HuH-7 (cell line): ENCODE measurements at regions not wholly inside any gene's neighbourhood (a gene's known extent, or its start where the extent isn't known, plus 50 kb on each side); places are given as distances from the start of the nearest gene placed in this dataset.
A peak's percentile ranks its signal among the peaks of the same experiment; 100 is the strongest.

Experiments
- DNase-seq: peaks from one replicate; pipeline ENCODE4 v3.0.0; 2011; ENCODE audit warnings: low spot score

- peak; percentile 59 for DNase-seq
These were observed 677.6 kb upstream of the ID2 start for GRCh38 chr2:8004250-8004681.

GRCh38 chr2:8006181-8006580, 675.7 kb upstream of the ID2 start:
- no peak for DNase-seq

DNA sequence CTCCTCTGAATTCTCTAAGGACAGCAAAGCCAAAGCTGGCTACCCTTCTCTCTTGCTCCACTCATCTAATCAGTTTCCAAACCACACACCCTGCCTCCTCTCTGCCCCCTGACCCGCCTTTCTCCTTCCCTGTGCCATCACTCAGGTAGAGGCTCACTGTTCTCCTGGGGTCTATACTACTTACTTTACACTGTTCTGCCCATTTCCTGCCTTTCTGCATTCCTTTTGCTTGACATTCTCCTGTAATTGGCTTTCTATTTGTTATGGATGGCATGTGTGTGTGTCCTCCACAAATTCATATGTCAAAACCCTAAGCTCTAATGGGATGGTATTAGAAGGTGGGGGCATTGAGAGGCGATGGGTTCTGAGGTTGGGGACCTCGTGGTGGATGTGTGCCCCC, 675.2 kb upstream of the ID2 start:
- no peak for DNase-seq

DNA sequence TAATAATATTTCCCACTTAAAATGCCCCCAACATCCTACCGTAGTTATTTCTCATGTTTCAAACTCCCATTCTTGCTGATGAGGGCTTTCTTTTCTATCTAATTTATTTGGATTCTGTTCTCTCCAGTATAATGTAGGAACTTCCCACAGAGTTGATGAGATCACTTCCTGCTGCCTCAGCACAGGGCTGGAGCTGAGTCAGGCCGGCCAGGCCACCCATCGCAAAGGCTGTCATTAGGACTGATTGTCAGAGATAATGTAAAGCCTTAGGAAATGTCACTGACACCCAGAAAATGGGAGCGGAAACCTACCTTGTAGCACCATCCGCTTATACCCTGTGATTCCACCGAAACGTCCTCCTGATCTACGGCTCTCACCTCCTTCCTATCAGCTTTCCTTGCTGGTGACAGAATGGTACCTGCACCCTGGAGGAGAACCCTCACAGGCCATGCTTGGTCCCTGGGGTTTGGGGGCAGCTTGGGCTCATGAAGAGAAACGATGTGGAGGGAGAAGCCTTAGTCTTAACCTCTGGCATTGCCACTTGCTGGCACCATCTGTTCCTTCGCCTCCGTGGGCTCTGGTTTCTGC, 672.8 kb upstream of the ID2 start:
- DNase-seq: no peak

- no peak for DNase-seq
These were observed 665.8 kb upstream of the ID2 start for GRCh38 chr2:8015848-8016600.

GRCh38 chr2:8016688-8017087, 665.2 kb upstream of the ID2 start:
- DNase-seq: no peak

- DNase-seq: no peak
These were observed 662.9 kb upstream of the ID2 start for GRCh38 chr2:8018956-8019355.

- DNase-seq: no peak
These were observed 661.9 kb upstream of the ID2 start for GRCh38 chr2:8019934-8020333.

DNA sequence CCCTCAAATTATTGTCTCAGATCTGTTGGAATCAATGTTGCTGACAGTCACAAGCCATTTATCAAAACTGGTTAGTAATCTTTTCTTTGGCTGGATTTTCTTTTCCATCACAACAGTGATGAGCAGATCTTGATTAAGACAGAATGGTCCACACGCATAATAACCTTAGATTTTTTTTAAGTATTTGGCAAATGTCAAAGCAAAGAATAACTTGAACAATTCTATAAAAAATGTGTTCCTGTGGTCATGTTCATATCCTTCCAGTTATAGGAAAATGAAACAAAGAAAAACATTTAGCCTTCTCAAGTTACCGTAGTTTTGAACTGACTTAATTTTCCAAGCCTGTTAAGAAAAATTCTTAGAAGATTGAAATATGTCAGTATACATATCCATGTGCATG, 659.9 kb upstream of the ID2 start:
- no peak for DNase-seq

DNA sequence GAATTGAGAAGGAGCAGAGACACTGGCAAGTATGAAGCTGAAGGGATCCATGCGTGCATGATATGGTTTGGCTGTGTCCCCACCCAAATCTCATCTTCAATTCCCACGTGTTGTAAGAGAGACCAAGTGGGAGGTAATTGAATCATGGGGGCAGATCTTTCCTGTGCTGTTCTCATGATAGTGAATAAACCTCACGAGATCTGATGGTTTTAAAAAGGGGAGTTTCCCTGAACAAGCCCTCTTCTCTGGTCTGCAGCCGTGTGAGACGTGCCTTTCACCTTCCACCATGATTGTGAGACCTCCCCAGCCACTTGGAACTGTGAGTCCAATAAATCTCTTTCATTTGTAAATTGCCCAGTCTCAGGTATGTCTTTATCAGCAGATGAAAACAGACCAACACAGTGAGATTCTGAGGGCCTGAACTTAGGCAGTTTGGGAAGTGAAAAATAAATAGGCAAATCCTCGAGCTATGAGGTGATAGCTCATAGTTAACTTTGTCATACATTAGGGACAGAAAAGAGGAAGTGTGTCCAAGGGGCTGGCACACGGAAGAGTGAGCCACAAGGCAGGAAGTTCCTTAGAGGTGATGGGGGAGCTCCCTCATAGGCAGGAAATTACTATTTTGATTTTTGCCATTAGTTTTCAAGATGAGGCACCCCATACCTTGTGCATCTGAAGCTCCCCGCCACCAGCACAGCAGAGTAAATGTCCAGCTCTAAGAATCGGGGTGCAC, 658.8 kb upstream of the ID2 start:
- DNase-seq: no peak

- no peak for DNase-seq
These were observed 657.4 kb upstream of the ID2 start for GRCh38 chr2:8024506-8024905.

- DNase-seq: no peak
These were observed 655.5 kb upstream of the ID2 start for GRCh38 chr2:8026381-8026780.

DNA sequence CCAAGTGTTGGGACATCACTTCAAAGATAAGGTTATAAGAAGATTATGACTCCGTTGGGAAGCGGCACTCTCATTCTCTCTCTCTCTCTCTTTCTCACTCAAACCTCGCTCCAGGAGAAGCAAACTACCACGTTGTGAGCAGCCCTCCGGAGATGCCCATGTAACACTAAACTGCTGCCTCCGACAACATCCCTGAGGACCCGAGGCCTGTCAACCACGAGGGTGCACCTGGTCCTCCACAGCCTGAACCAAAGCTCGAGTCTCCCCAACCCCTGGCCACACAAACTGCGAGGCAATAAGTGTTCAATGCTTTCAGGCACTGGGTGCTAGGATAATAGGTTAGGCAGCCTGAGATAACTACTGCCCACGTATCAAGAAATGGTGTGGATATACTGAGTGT, 654.5 kb upstream of the ID2 start:
- no peak for DNase-seq

GRCh38 chr2:8028036-8028435, 653.8 kb upstream of the ID2 start:
- no peak for DNase-seq

DNA sequence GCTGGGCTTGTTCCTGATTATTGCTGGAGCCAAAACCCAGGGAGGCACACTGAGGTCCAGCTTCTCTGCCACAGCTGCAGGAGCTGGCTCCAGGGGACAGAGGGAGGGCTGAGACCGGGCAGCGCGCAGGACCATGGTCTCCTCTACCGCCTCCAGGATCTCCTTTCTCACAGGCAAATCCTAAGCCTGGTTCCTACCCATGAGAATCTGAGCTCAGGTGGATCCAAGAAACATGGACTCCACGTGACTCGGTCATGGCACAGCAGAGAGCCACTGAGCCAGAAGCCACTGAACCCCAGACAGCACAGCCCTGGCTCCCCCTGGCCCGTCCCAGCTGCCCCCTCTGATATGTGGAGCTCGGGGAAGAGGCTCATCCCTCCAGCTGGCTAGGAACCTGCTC, 653.4 kb upstream of the ID2 start:
- DNase-seq: no peak

DNA sequence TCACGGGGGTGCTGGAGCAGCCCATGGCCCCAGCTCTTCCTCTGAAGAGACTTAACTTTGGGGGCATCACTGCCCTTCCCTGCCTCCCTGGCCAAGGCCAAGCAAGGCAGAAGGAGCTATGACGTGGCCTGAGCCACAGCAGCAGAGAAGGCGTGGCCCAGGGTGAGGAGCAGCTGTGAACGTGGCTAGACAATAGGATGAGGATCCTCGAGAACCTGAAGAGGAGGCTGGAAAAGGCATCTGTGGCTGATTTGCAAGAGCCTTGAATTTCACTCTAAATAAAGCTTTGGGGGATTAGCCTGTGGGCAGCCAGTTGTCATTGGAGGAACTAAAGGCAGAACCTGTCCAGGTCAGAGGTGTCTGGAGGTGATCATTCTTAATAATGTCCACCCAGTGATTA, 652.9 kb upstream of the ID2 start:
- DNase-seq: no peak

DNA sequence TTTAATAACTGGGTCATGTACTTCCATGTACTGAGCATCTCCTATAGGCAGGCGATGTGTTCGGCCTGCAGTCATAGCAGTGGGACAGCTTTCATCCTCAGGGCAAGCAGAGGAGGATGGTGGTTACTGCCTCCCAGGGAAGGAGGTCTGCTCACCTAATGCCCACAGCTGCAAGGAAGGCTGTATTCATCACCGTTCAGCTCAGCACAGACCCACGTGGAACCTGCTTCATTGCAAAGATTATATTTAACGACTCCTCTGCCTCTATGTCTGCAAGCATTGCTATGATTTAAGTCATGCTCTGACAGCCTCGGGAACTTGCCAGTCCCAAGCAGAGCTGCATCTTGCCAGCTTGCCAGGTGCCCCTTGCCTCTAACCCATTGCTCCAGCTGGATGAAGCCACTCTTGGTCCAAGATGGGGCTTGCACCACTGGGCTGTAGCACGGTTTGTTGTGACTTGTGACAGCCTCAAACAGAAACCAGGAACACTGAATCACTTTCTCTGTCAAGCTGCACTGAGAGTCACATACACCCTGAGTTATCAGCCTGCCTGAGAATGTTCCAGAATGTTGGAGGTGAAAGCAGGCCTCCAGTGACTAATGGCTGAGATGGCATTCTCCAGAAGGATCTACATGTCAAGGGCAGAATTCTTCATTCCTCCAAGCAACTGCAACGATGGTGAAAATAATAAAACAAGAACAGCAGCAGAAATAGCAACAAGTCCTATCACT, 651.1 kb upstream of the ID2 start:
- DNase-seq: no peak

- DNase-seq: no peak
These were observed 650.5 kb upstream of the ID2 start for GRCh38 chr2:8031370-8031769.

GRCh38 chr2:8033546-8034096, 648.2 kb upstream of the ID2 start:
- DNase-seq: no peak

DNA sequence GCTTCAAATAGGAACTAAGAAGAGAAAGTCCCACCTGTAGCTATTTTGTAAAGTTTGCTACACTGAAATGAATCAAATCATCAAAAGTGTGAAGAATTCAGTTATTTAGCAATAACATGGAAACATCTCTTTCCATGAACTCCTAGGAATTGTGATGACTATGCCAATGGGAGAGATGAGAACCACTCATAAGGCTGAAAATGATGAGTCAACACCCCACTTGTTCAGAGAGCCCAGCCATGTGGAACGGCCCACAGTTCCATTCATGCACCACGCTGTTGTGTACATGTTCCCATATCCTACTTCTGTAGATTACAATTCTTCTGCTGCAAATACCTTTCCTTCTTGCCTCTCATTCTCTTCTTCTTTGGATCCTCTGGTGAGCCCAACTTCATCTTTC, 645.5 kb upstream of the ID2 start:
- DNase-seq: no peak

- DNase-seq: no peak
These were observed 642.1 kb upstream of the ID2 start for GRCh38 chr2:8039732-8040131.

DNA sequence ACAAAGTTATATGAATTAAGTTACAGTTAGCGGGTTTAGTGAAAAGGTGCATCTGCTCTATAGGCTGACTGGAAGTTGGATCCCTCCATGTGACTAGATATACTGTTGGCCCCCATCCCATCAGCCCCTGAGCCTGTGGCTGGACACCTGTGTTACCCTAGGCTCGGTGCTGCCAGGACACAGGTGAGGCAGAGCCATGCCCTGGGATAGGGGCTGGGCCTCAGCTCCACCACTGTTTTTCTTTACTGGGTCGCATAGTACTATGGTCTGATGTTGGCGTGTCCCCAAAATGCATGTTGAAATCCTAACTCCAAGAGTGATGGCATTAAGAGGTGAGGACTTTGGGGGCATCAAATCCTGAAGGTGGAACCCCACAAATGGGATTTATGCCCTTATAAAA, 638.6 kb upstream of the ID2 start:
- DNase-seq: no peak
